Left renal cortex interstitium (tissue), 4 donors: ENCODE measurements at regions not wholly inside any gene's neighbourhood (a gene's known extent, or its start where the extent isn't known, plus 50 kb on each side); places are given as distances from the start of the nearest gene placed in this dataset.
A peak's percentile ranks its signal among the peaks of the same experiment; 100 is the strongest.

ENCODE experiments used
- DNase-seq, 4 donors: peaks; one replicate each; pipeline ENCODE4 v3.0.0-alpha.2; 2013; ENCODE audit warnings: low read depth in 4 of 4, low spot score in 2 of 4, missing footprints in 1 of 4

GRCh38 chr2:128380061-128380889 lies 61.6 kb upstream of the HS6ST1 start:
- DNase-seq, result no peak

GRCh38 chr2:128380961-128381938 lies 62.6 kb upstream of the HS6ST1 start:
- no peak for DNase-seq

- no peak for DNase-seq
These were observed 65.8 kb upstream of the HS6ST1 start for GRCh38 chr2:128384446-128384845.

- no peak for DNase-seq
These were observed 66.3 kb upstream of the HS6ST1 start for GRCh38 chr2:128384956-128385355.

- DNase-seq, result no peak
These were observed 66.7 kb upstream of the HS6ST1 start for GRCh38 chr2:128385365-128385764.

GRCh38 chr2:128386066-128386465 lies 67.4 kb upstream of the HS6ST1 start:
- DNase-seq, result no peak

- no peak for DNase-seq
These were observed 69.9 kb upstream of the HS6ST1 start for GRCh38 chr2:128388499-128388941.

GRCh38 chr2:128389388-128390086 lies 70.9 kb upstream of the HS6ST1 start:
- no peak for DNase-seq

- no peak for DNase-seq
These were observed 71.8 kb upstream of the HS6ST1 start for GRCh38 chr2:128390256-128390990.

- DNase-seq, result no peak
These were observed 72.4 kb upstream of the HS6ST1 start for GRCh38 chr2:128390991-128391630.

GRCh38 chr2:128391679-128392078 lies 73.0 kb upstream of the HS6ST1 start:
- no peak for DNase-seq

- no peak for DNase-seq
These were observed 73.5 kb upstream of the HS6ST1 start for GRCh38 chr2:128392207-128392606.

GRCh38 chr2:128394007-128394730 lies 75.5 kb upstream of the HS6ST1 start:
- DNase-seq, result no peak

- no peak for DNase-seq
These were observed 76.5 kb upstream of the HS6ST1 start for GRCh38 chr2:128395196-128395595.

- DNase-seq, result peak in 2 of 4 donors; percentile 55 to 66
These were observed 77.2 kb upstream of the HS6ST1 start for GRCh38 chr2:128395640-128396499.

- DNase-seq, result no peak
These were observed 77.8 kb upstream of the HS6ST1 start for GRCh38 chr2:128396500-128396891.

- no peak for DNase-seq
These were observed 78.3 kb upstream of the HS6ST1 start for GRCh38 chr2:128396946-128397345.

GRCh38 chr2:128399256-128399655 lies 80.6 kb upstream of the HS6ST1 start:
- DNase-seq, result no peak
